NT2/D1 (cell line): ENCODE measurements at regions not wholly inside any gene's neighbourhood (a gene's known extent, or its start where the extent isn't known, plus 50 kb on each side); places are given as distances from the start of the nearest gene placed in this dataset.

Experiments
- DNase-seq: peaks from one replicate; pipeline ENCODE4 v3.0.0-alpha.2; 2011; ENCODE audit warnings: low read depth, low spot score
- H3K27me3 ChIP-seq: 2 replicates; pipeline ENCODE4 v1.6.0; 2011; ENCODE audit warnings: mild to moderate bottlenecking; ENCODE audit not compliant: insufficient read length, insufficient read depth
- H3K36me3 ChIP-seq: 2 replicates; pipeline ENCODE4 v1.6.1; 2011; ENCODE audit warnings: mild to moderate bottlenecking, low read length, mixed read lengths; ENCODE audit not compliant: insufficient read depth, insufficient read length
- H3K4me1 ChIP-seq: 2 replicates; pipeline ENCODE4 v1.5.1; 2011; ENCODE audit not compliant: insufficient read depth, insufficient read length
- H3K4me3 ChIP-seq: 2 replicates; pipeline ENCODE4 v1.5.1; 2011; ENCODE audit warnings: low read depth; ENCODE audit not compliant: insufficient read length
- H3K9ac ChIP-seq: 2 replicates; pipeline ENCODE4 v1.6.0; 2011; ENCODE audit warnings: low read depth; ENCODE audit not compliant: insufficient read length
- H3K9me3 ChIP-seq: 2 replicates; pipeline ENCODE4 v1.5.1; 2011; ENCODE audit warnings: mild to moderate bottlenecking, low read length; ENCODE audit not compliant: insufficient read depth
- SUZ12 ChIP-seq: IDR thresholded peaks from 2 replicates; pipeline ENCODE4 v1.6.1; 2011; ENCODE audit not compliant: insufficient read length, insufficient read depth; ENCODE audit errors: extremely low read depth
- YY1 ChIP-seq: IDR thresholded peaks from 2 replicates; pipeline ENCODE4 v1.6.1; 2011; ENCODE audit not compliant: insufficient read length, insufficient read depth
- ZNF274 ChIP-seq: IDR thresholded peaks from 2 replicates; pipeline ENCODE4 v1.6.1; 2011; ENCODE audit warnings: mild to moderate bottlenecking, low read depth, low read length

- no peaks in the 10 kb centered on the region for H3K36me3 ChIP-seq
- no peak for DNase-seq
- H3K9me3 ChIP-seq: no peaks in the 10 kb centered on the region
- H3K4me1 ChIP-seq: peaks cover 7% of the 10 kb centered on the region
- H3K27me3 ChIP-seq: no peaks in the 10 kb centered on the region
- no peak overlapping the region for H3K4me3 ChIP-seq
- TF ChIP-seq YY1: no peak
- TF ChIP-seq SUZ12: no peak
- TF ChIP-seq ZNF274: no peak
- no peak overlapping the region for H3K9ac ChIP-seq
Measured at GRCh38 chr3:72311425-72311824, 526.5 kb upstream of the PROK2 start.

- peaks cover 7% of the 10 kb centered on the region for H3K4me1 ChIP-seq
- no peak overlapping the region for H3K4me3 ChIP-seq
- no peaks in the 10 kb centered on the region for H3K27me3 ChIP-seq
Measured at GRCh38 chr3:72310419-72311380, 525.8 kb upstream of the PROK2 start.

GRCh38 chr3:72309661-72310418 lies 524.9 kb upstream of the PROK2 start:
- no peak overlapping the region for H3K4me3 ChIP-seq
- no peak overlapping the region for H3K9ac ChIP-seq
- TF ChIP-seq SUZ12: no peak
- no peak for TF ChIP-seq YY1
- no peak for TF ChIP-seq ZNF274

More at GRCh38 chr3:72310419-72311380, 525.8 kb upstream of the PROK2 start:
- Histone ChIP-seq H3K9me3 (no peaks in the 10 kb centered on the region), H3K9ac (peak overlapping the region; percentile 16), H3K36me3 (no peaks in the 10 kb centered on the region)
- no peak for DNase-seq
- TF ChIP-seq SUZ12 (no peak), ZNF274 (no peak), YY1 (no peak)

GRCh38 chr3:72308641-72309040 lies 523.7 kb upstream of the PROK2 start:
- H3K27me3 ChIP-seq: peaks cover 8% of the 10 kb centered on the region
- no peak for DNase-seq
- H3K4me3 ChIP-seq: no peak overlapping the region
- no peak overlapping the region for H3K9ac ChIP-seq
- TF ChIP-seq ZNF274 (no peak), SUZ12 (no peak), YY1 (no peak)
- no peaks in the 10 kb centered on the region for H3K9me3 ChIP-seq
- H3K36me3 ChIP-seq: no peaks in the 10 kb centered on the region
- peaks cover 12% of the 10 kb centered on the region for H3K4me1 ChIP-seq

More at GRCh38 chr3:72309661-72310418, 524.9 kb upstream of the PROK2 start:
- DNase-seq: no peak
- no peaks in the 10 kb centered on the region for H3K9me3 ChIP-seq
- H3K4me1 ChIP-seq: peaks cover 7% of the 10 kb centered on the region
- peaks cover 6% of the 10 kb centered on the region for H3K27me3 ChIP-seq
- no peaks in the 10 kb centered on the region for H3K36me3 ChIP-seq

- Histone ChIP-seq H3K9ac (no peak overlapping the region), H3K4me1 (peaks cover 13% of the 10 kb centered on the region), H3K27me3 (peaks cover 8% of the 10 kb centered on the region), H3K36me3 (no peaks in the 10 kb centered on the region), H3K4me3 (no peak overlapping the region), H3K9me3 (no peaks in the 10 kb centered on the region)
- DNase-seq: no peak
- TF ChIP-seq SUZ12: no peak
- no peak for TF ChIP-seq YY1
- no peak for TF ChIP-seq ZNF274
Measured at GRCh38 chr3:72307438-72308115, 522.6 kb upstream of the PROK2 start.

- no peaks in the 10 kb centered on the region for H3K36me3 ChIP-seq
- DNase-seq: no peak
Measured at GRCh38 chr3:72306800-72307341, 521.9 kb upstream of the PROK2 start.

More at GRCh38 chr3:72306800-72307341, 521.9 kb upstream of the PROK2 start:
- peaks cover 13% of the 10 kb centered on the region for H3K4me1 ChIP-seq
- H3K9me3 ChIP-seq: no peaks in the 10 kb centered on the region
- TF ChIP-seq ZNF274 (no peak), SUZ12 (no peak), YY1 (no peak)
- H3K4me3 ChIP-seq: no peak overlapping the region
- peaks cover 8% of the 10 kb centered on the region for H3K27me3 ChIP-seq
- no peak overlapping the region for H3K9ac ChIP-seq
